WTC11 (cell line): ENCODE measurements at regions not wholly inside any gene's neighbourhood (a gene's known extent, or its start where the extent isn't known, plus 50 kb on each side); places are given as distances from the start of the nearest gene placed in this dataset.

Source experiments
- CBFB ChIP-seq: sonication (generic); formaldehyde crosslinking; IDR thresholded peaks from 2 replicates; pipeline ENCODE4 v1.8.1; 2022; ENCODE audit warnings: mild to moderate bottlenecking, low read depth, missing genetic modification reagents
- CREB1 ChIP-seq: sonication (generic); formaldehyde crosslinking; IDR thresholded peaks from 2 replicates; pipeline ENCODE4 v1.8.0; 2023; ENCODE audit warnings: mild to moderate bottlenecking, missing genetic modification reagents
- ESRRA ChIP-seq: sonication (generic); formaldehyde crosslinking; IDR thresholded peaks from 2 replicates; pipeline ENCODE4 v1.8.1; 2022; ENCODE audit warnings: mild to moderate bottlenecking, missing genetic modification reagents, borderline replicate concordance
- GRHL2 ChIP-seq: fragments of 250-450 bp; sonication (Bioruptor Pico); IDR thresholded peaks from 2 replicates; pipeline ENCODE4 v1.8.0; 2022; ENCODE audit warnings: mild to moderate bottlenecking, moderate library complexity; ENCODE audit not compliant: insufficient replicate concordance, severe bottlenecking
- NR2C2 ChIP-seq: sonication (generic); formaldehyde crosslinking; IDR thresholded peaks from 2 replicates; pipeline ENCODE4 v1.8.0; 2022; ENCODE audit warnings: mild to moderate bottlenecking, missing genetic modification reagents
- SP1 ChIP-seq: sonication (generic); formaldehyde crosslinking; conservative IDR thresholded peaks from 2 replicates; pipeline ENCODE4 v1.8.1; 2022; ENCODE audit warnings: missing genetic modification reagents
- TF ChIP-seq, protein P1 (sequence below): fragments of 200-600 bp; IDR thresholded peaks from 2 replicates; pipeline ENCODE4 v1.8.0; 2022; ENCODE audit warnings: antibody characterized with exemption
- TF ChIP-seq, protein P2 (sequence below): sonication (generic); formaldehyde crosslinking; IDR thresholded peaks from 2 replicates; pipeline ENCODE4 v1.8.0; 2023; ENCODE audit warnings: missing genetic modification reagents
- TF ChIP-seq, protein P3 (sequence below): sonication (generic); formaldehyde crosslinking; IDR thresholded peaks from 2 replicates; pipeline ENCODE4 v1.8.0; 2022; ENCODE audit warnings: mild to moderate bottlenecking, missing genetic modification reagents

DNA sequence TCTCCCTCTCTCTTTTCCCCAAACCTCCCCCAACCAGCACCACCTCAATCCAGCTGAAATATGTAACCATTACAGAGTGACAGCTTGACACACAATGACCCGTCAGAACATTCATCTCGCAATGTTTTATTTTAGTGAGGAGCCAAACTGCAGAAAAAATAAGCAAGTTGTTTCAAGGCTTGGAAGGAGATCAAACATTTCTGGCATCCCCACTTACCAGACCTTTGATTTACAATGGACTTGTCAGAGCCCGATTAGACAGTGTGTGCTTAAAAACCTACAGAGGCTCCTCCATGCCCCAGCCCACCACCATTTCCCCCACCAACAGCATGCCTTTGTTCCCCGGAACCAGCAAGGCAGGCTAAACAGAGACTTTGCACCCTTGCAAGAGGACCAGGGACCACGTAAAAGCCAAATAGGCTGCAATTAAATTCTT, 382.8 kb upstream of the ZNF507 start:
- TF ChIP-seq, protein P1, sequence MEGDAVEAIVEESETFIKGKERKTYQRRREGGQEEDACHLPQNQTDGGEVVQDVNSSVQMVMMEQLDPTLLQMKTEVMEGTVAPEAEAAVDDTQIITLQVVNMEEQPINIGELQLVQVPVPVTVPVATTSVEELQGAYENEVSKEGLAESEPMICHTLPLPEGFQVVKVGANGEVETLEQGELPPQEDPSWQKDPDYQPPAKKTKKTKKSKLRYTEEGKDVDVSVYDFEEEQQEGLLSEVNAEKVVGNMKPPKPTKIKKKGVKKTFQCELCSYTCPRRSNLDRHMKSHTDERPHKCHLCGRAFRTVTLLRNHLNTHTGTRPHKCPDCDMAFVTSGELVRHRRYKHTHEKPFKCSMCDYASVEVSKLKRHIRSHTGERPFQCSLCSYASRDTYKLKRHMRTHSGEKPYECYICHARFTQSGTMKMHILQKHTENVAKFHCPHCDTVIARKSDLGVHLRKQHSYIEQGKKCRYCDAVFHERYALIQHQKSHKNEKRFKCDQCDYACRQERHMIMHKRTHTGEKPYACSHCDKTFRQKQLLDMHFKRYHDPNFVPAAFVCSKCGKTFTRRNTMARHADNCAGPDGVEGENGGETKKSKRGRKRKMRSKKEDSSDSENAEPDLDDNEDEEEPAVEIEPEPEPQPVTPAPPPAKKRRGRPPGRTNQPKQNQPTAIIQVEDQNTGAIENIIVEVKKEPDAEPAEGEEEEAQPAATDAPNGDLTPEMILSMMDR = no peak
- TF ChIP-seq, protein P2, sequence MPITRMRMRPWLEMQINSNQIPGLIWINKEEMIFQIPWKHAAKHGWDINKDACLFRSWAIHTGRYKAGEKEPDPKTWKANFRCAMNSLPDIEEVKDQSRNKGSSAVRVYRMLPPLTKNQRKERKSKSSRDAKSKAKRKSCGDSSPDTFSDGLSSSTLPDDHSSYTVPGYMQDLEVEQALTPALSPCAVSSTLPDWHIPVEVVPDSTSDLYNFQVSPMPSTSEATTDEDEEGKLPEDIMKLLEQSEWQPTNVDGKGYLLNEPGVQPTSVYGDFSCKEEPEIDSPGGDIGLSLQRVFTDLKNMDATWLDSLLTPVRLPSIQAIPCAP (CRISPR knock-in tag) = no peak
- TF ChIP-seq CREB1 (CRISPR knock-in tag) (no peak), NR2C2 (no peak), ESRRA (CRISPR knock-in tag) (no peak), GRHL2 (CRISPR knock-in tag) (no peak), CBFB (CRISPR knock-in tag) (no peak), SP1 (CRISPR knock-in tag) (no peak)
- TF ChIP-seq, protein P3, sequence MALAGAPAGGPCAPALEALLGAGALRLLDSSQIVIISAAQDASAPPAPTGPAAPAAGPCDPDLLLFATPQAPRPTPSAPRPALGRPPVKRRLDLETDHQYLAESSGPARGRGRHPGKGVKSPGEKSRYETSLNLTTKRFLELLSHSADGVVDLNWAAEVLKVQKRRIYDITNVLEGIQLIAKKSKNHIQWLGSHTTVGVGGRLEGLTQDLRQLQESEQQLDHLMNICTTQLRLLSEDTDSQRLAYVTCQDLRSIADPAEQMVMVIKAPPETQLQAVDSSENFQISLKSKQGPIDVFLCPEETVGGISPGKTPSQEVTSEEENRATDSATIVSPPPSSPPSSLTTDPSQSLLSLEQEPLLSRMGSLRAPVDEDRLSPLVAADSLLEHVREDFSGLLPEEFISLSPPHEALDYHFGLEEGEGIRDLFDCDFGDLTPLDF (CRISPR knock-in tag) = no peak
